ENCODE measurements at regions not wholly inside any gene's neighbourhood (a gene's known extent, or its start where the extent isn't known, plus 50 kb on each side); places are given as distances from the start of the nearest gene placed in this dataset.

DNA sequence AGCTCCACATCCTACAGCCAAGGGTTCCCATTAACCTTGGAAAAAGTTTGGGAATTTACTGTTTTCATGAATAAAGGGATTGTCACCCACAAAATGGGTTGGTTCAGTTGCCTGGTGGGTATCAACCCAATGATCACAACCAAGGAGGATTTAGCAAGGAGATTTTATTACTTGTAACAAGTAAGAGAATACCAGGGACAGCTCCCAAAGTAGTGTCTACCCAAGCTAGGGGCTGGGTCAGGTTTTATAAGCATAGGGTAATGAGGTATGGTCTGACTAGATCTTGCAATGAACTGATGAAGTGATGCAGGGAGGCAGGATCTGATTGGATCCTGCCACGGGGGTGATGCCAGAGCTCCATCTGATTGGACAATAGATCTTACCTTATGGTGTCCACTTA is 681.8 kb downstream of the SLC4A3 start:
- TF ChIP-seq, protein P1, sequence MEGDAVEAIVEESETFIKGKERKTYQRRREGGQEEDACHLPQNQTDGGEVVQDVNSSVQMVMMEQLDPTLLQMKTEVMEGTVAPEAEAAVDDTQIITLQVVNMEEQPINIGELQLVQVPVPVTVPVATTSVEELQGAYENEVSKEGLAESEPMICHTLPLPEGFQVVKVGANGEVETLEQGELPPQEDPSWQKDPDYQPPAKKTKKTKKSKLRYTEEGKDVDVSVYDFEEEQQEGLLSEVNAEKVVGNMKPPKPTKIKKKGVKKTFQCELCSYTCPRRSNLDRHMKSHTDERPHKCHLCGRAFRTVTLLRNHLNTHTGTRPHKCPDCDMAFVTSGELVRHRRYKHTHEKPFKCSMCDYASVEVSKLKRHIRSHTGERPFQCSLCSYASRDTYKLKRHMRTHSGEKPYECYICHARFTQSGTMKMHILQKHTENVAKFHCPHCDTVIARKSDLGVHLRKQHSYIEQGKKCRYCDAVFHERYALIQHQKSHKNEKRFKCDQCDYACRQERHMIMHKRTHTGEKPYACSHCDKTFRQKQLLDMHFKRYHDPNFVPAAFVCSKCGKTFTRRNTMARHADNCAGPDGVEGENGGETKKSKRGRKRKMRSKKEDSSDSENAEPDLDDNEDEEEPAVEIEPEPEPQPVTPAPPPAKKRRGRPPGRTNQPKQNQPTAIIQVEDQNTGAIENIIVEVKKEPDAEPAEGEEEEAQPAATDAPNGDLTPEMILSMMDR (IDR thresholded peaks at IDR 0.05): no peak
- no peak for TF ChIP-seq POLR2A (IDR thresholded peaks at IDR 0.05)
